NT2/D1 (cell line): ENCODE measurements at regions not wholly inside any gene's neighbourhood (a gene's known extent, or its start where the extent isn't known, plus 50 kb on each side); places are given as distances from the start of the nearest gene placed in this dataset.
A peak's percentile ranks its signal among the peaks of the same experiment; 100 is the strongest.

Source experiments
- DNase-seq: peaks from one replicate; pipeline ENCODE4 v3.0.0-alpha.2; 2011; ENCODE audit warnings: low read depth, low spot score
- H3K27me3 ChIP-seq: 2 replicates; pipeline ENCODE4 v1.6.0; 2011; ENCODE audit warnings: mild to moderate bottlenecking; ENCODE audit not compliant: insufficient read length, insufficient read depth
- H3K36me3 ChIP-seq: 2 replicates; pipeline ENCODE4 v1.6.1; 2011; ENCODE audit warnings: mild to moderate bottlenecking, low read length, mixed read lengths; ENCODE audit not compliant: insufficient read depth, insufficient read length
- H3K4me1 ChIP-seq: 2 replicates; pipeline ENCODE4 v1.5.1; 2011; ENCODE audit not compliant: insufficient read depth, insufficient read length
- H3K4me3 ChIP-seq: 2 replicates; pipeline ENCODE4 v1.5.1; 2011; ENCODE audit warnings: low read depth; ENCODE audit not compliant: insufficient read length
- H3K9ac ChIP-seq: 2 replicates; pipeline ENCODE4 v1.6.0; 2011; ENCODE audit warnings: low read depth; ENCODE audit not compliant: insufficient read length
- H3K9me3 ChIP-seq: 2 replicates; pipeline ENCODE4 v1.5.1; 2011; ENCODE audit warnings: mild to moderate bottlenecking, low read length; ENCODE audit not compliant: insufficient read depth
- SUZ12 ChIP-seq: IDR thresholded peaks from 2 replicates; pipeline ENCODE4 v1.6.1; 2011; ENCODE audit not compliant: insufficient read length, insufficient read depth; ENCODE audit errors: extremely low read depth
- YY1 ChIP-seq: IDR thresholded peaks from 2 replicates; pipeline ENCODE4 v1.6.1; 2011; ENCODE audit not compliant: insufficient read length, insufficient read depth
- ZNF274 ChIP-seq: IDR thresholded peaks from 2 replicates; pipeline ENCODE4 v1.6.1; 2011; ENCODE audit warnings: mild to moderate bottlenecking, low read depth, low read length

- DNase-seq = no peak
- Histone ChIP-seq H3K4me1 (peaks cover 16% of the 10 kb centered on the region), H3K27me3 (no peaks in the 10 kb centered on the region), H3K4me3 (no peak overlapping the region), H3K9ac (no peak overlapping the region), H3K36me3 (no peaks in the 10 kb centered on the region), H3K9me3 (no peaks in the 10 kb centered on the region)
- no peak for TF ChIP-seq ZNF274
- no peak for TF ChIP-seq YY1
- TF ChIP-seq SUZ12 = no peak
These were observed 353.7 kb upstream of the IRX2 start for GRCh38 chr5:3105172-3105571.

GRCh38 chr5:3104429-3105060 lies 353.1 kb upstream of the IRX2 start:
- Histone ChIP-seq H3K4me1 (peaks cover 21% of the 10 kb centered on the region), H3K27me3 (no peaks in the 10 kb centered on the region), H3K4me3 (no peak overlapping the region), H3K9ac (peak overlapping the region; percentile 77), H3K36me3 (no peaks in the 10 kb centered on the region), H3K9me3 (peaks cover 1% of the 10 kb centered on the region; the same call in 1 of the 2 replicates)
- DNase-seq = no peak
- TF ChIP-seq ZNF274 = no peak
- TF ChIP-seq YY1 = no peak
- TF ChIP-seq SUZ12 = no peak

- no peaks in the 10 kb centered on the region for H3K36me3 ChIP-seq
- no peaks in the 10 kb centered on the region for H3K27me3 ChIP-seq
- no peak for TF ChIP-seq YY1
- no peak for TF ChIP-seq SUZ12
- TF ChIP-seq ZNF274 = no peak
- peaks cover 21% of the 10 kb centered on the region for H3K4me1 ChIP-seq
- peak overlapping the region; percentile 26 for H3K4me3 ChIP-seq
- DNase-seq = no peak
- H3K9me3 ChIP-seq = peaks cover 5% of the 10 kb centered on the region; the same call in 1 of the 2 replicates
- peak overlapping the region; percentile 77 for H3K9ac ChIP-seq
These were observed 351.9 kb upstream of the IRX2 start for GRCh38 chr5:3103262-3103811.

- DNase-seq = no peak
- no peaks in the 10 kb centered on the region for H3K36me3 ChIP-seq
- peaks cover 5% of the 10 kb centered on the region; the same call in 1 of the 2 replicates for H3K9me3 ChIP-seq
- peak overlapping the region; percentile 77 for H3K9ac ChIP-seq
- H3K4me1 ChIP-seq = peaks cover 18% of the 10 kb centered on the region
- no peaks in the 10 kb centered on the region for H3K27me3 ChIP-seq
- no peak for TF ChIP-seq SUZ12
- no peak for TF ChIP-seq YY1
- no peak for TF ChIP-seq ZNF274
- H3K4me3 ChIP-seq = no peak overlapping the region
These were observed 351.1 kb upstream of the IRX2 start for GRCh38 chr5:3102531-3102930.

- H3K27me3 ChIP-seq = no peaks in the 10 kb centered on the region
- no peak for TF ChIP-seq ZNF274
- TF ChIP-seq SUZ12 = no peak
- no peak for TF ChIP-seq YY1
- no peak overlapping the region for H3K4me3 ChIP-seq
- peak; percentile 76 for DNase-seq
- peak overlapping the region; percentile 56 for H3K9ac ChIP-seq
- H3K4me1 ChIP-seq = peaks cover 13% of the 10 kb centered on the region
- H3K36me3 ChIP-seq = no peaks in the 10 kb centered on the region
- peaks cover 5% of the 10 kb centered on the region; the same call in 1 of the 2 replicates for H3K9me3 ChIP-seq
These were observed 350.1 kb upstream of the IRX2 start for GRCh38 chr5:3101561-3101960.

- peak; percentile 73 for DNase-seq
- peaks cover 13% of the 10 kb centered on the region for H3K4me1 ChIP-seq
- no peaks in the 10 kb centered on the region for H3K27me3 ChIP-seq
- H3K9me3 ChIP-seq = peaks cover 5% of the 10 kb centered on the region; the same call in 1 of the 2 replicates
- H3K9ac ChIP-seq = peak overlapping the region; percentile 66
- no peak overlapping the region for H3K4me3 ChIP-seq
- TF ChIP-seq SUZ12 (no peak), YY1 (no peak), ZNF274 (no peak)
- H3K36me3 ChIP-seq = no peaks in the 10 kb centered on the region
These were observed 349.6 kb upstream of the IRX2 start for GRCh38 chr5:3100921-3101551.

GRCh38 chr5:3099954-3100353 lies 348.5 kb upstream of the IRX2 start:
- Histone ChIP-seq H3K9me3 (peaks cover 5% of the 10 kb centered on the region; the same call in 1 of the 2 replicates), H3K4me1 (peaks cover 11% of the 10 kb centered on the region), H3K4me3 (no peak overlapping the region), H3K9ac (no peak overlapping the region), H3K36me3 (no peaks in the 10 kb centered on the region), H3K27me3 (no peaks in the 10 kb centered on the region)
- no peak for TF ChIP-seq YY1
- no peak for TF ChIP-seq ZNF274
- TF ChIP-seq SUZ12 = no peak
- DNase-seq = no peak
